SU-DHL-6 (cell line): ENCODE measurements at regions not wholly inside any gene's neighbourhood (a gene's known extent, or its start where the extent isn't known, plus 50 kb on each side); places are given as distances from the start of the nearest gene placed in this dataset.

ENCODE experiments used
- H2AFZ ChIP-seq: fragments of 200-600 bp; sonication (generic); 2 replicates; pipeline ENCODE4 v1.6.1; 2014; ENCODE audit warnings: low read depth, mild to moderate bottlenecking, moderate library complexity, mixed read lengths, antibody characterized with exemption, low read length; ENCODE audit not compliant: severe bottlenecking
- H3F3A ChIP-seq: fragments of 200-600 bp; shearing (Covaris generic); 2 replicates; pipeline ENCODE4 v1.6.0; 2016; ENCODE audit warnings: antibody characterized with exemption, mild to moderate bottlenecking; ENCODE audit not compliant: insufficient read depth
- H3K27ac ChIP-seq: fragments of 200-600 bp; sonication (generic); 2 replicates; pipeline ENCODE4 v1.5.1; 2016; ENCODE audit warnings: low read depth, mild to moderate bottlenecking, low read length, moderate library complexity, mixed read lengths
- H3K27me3 ChIP-seq: fragments of 200-600 bp; sonication (generic), shearing (Covaris generic); 2 replicates; pipeline ENCODE4 v1.6.0; 2014; ENCODE audit warnings: mild to moderate bottlenecking, low read length
- H3K36me3 ChIP-seq: fragments of 200-600 bp; sonication (generic); 2 replicates; pipeline ENCODE4 v1.6.1; 2014; ENCODE audit warnings: mild to moderate bottlenecking, low read length, mixed read lengths
- H3K4me2 ChIP-seq: fragments of 300-600, 200-600 bp; shearing (Covaris generic), sonication (generic); 2 replicates; pipeline ENCODE4 v1.6.0; 2014; ENCODE audit warnings: low read length, low read depth, mild to moderate bottlenecking; ENCODE audit not compliant: poor library complexity, severe bottlenecking
- H3K4me3 ChIP-seq: fragments of 200-600 bp; sonication (generic); 2 replicates; pipeline ENCODE4 v1.5.1; 2014; ENCODE audit warnings: antibody characterized with exemption, low read length, mild to moderate bottlenecking, mixed read lengths; ENCODE audit not compliant: insufficient read depth, poor library complexity, severe bottlenecking
- H3K79me2 ChIP-seq: fragments of 200-600 bp; sonication (generic); 2 replicates; pipeline ENCODE4 v1.6.1; 2014; ENCODE audit warnings: mild to moderate bottlenecking, low read length, moderate library complexity; ENCODE audit not compliant: insufficient read depth
- H3K9ac ChIP-seq: fragments of 200-600 bp; sonication (generic); 2 replicates; pipeline ENCODE4 v1.7.0; 2014; ENCODE audit warnings: mild to moderate bottlenecking, low read length
- H3K9me2 ChIP-seq: fragments of 200-600 bp; sonication (generic); replicated peaks from 2 replicates; pipeline ENCODE4 v1.6.1; 2014; ENCODE audit warnings: low read length; ENCODE audit not compliant: insufficient read depth
- H3K9me3 ChIP-seq: fragments of 200-600 bp; sonication (generic); 2 replicates; pipeline ENCODE4 v1.6.1; 2014; ENCODE audit warnings: low read length, mixed read lengths; ENCODE audit not compliant: insufficient read depth
- H4K20me1 ChIP-seq: fragments of 200-600 bp; sonication (generic); 2 replicates; pipeline ENCODE4 v1.6.1; 2014; ENCODE audit warnings: low read depth, mild to moderate bottlenecking, antibody characterized with exemption, low read length, moderate library complexity, mixed read lengths
- CTCF ChIP-seq: fragments of 200-600 bp; sonication (generic); IDR thresholded peaks from one replicate; pipeline ENCODE4 v1.5.1; 2017; ENCODE audit warnings: antibody characterized with exemption, mild to moderate bottlenecking, low read length, moderate library complexity; ENCODE audit not compliant: insufficient read depth, poor library complexity, severe bottlenecking
- EZH2phosphoT487 ChIP-seq: fragments of 200-600 bp; sonication (generic), shearing (Covaris generic); conservative IDR thresholded peaks from 2 replicates; pipeline ENCODE4 v1.6.1; 2018; ENCODE audit warnings: mild to moderate bottlenecking, antibody characterized with exemption, low read length, moderate library complexity, mixed read lengths

GRCh38 chr14:82604819-82605218 lies 1071.2 kb upstream of the SEL1L start:
- H3K4me3 ChIP-seq = no peak overlapping the region

GRCh38 chr14:82621881-82622450 lies 1088.3 kb upstream of the SEL1L start:
- TF ChIP-seq EZH2phosphoT487 = no peak
- no peak for TF ChIP-seq CTCF
- Histone ChIP-seq H3K4me3 (no peak overlapping the region), H3K27me3 (no peaks in the 10 kb centered on the region), H3F3A (no peaks in the 10 kb centered on the region), H2AFZ (no peak overlapping the region), H3K9me2 (no peaks in the 10 kb centered on the region), H4K20me1 (no peaks in the 10 kb centered on the region), H3K4me2 (no peak overlapping the region), H3K9ac (no peak overlapping the region), H3K9me3 (no peaks in the 10 kb centered on the region), H3K79me2 (no peaks in the 10 kb centered on the region), H3K27ac (no peak overlapping the region), H3K36me3 (no peaks in the 10 kb centered on the region)

More at GRCh38 chr14:82604819-82605218, 1071.2 kb upstream of the SEL1L start:
- Histone ChIP-seq H3K27ac (no peak overlapping the region), H4K20me1 (no peaks in the 10 kb centered on the region), H3F3A (no peaks in the 10 kb centered on the region), H3K79me2 (no peaks in the 10 kb centered on the region), H3K9me3 (no peaks in the 10 kb centered on the region), H3K9ac (no peak overlapping the region), H3K4me2 (no peak overlapping the region), H3K9me2 (no peaks in the 10 kb centered on the region), H3K27me3 (no peaks in the 10 kb centered on the region), H3K36me3 (no peaks in the 10 kb centered on the region), H2AFZ (no peak overlapping the region)
- TF ChIP-seq EZH2phosphoT487 = no peak
- no peak for TF ChIP-seq CTCF

GRCh38 chr14:82626156-82627066 lies 1092.8 kb upstream of the SEL1L start:
- Histone ChIP-seq H3K9me3 (no peaks in the 10 kb centered on the region), H3K4me3 (no peak overlapping the region), H3K79me2 (no peaks in the 10 kb centered on the region), H3K27ac (no peak overlapping the region), H4K20me1 (no peaks in the 10 kb centered on the region), H3F3A (no peaks in the 10 kb centered on the region), H2AFZ (no peak overlapping the region), H3K9ac (no peak overlapping the region), H3K4me2 (no peak overlapping the region), H3K27me3 (no peaks in the 10 kb centered on the region), H3K9me2 (no peaks in the 10 kb centered on the region), H3K36me3 (no peaks in the 10 kb centered on the region)
- no peak for TF ChIP-seq EZH2phosphoT487
- no peak for TF ChIP-seq CTCF
